T1000 (cell line): ENCODE measurements at regions not wholly inside any gene's neighbourhood (a gene's known extent, or its start where the extent isn't known, plus 50 kb on each side); places are given as distances from the start of the nearest gene placed in this dataset.

Experiments used
- DNase-seq: peaks from one replicate; lab custom pipeline; 2025; ENCODE audit warnings: mixed read lengths; lab: John Stamatoyannopoulos, UW

GRCh38 chr4:13126976-13127910, 356.9 kb downstream of the RAB28 start:
- DNase-seq: no peak

- DNase-seq: no peak
Measured at GRCh38 chr4:13118633-13119032, 365.5 kb downstream of the RAB28 start.

GRCh38 chr4:13117185-13117584, 367.0 kb downstream of the RAB28 start:
- DNase-seq: no peak

GRCh38 chr4:13112030-13112429, 372.1 kb downstream of the RAB28 start:
- DNase-seq: no peak

- no peak for DNase-seq
Measured at GRCh38 chr4:13109536-13109935, 374.6 kb downstream of the RAB28 start.

GRCh38 chr4:13108096-13108495, 376.0 kb downstream of the RAB28 start:
- no peak for DNase-seq

GRCh38 chr4:13103382-13104015, 380.6 kb downstream of the RAB28 start:
- DNase-seq: no peak

- no peak for DNase-seq
Measured at GRCh38 chr4:13102092-13102742, 381.9 kb downstream of the RAB28 start.

GRCh38 chr4:13097971-13098370, 386.2 kb downstream of the RAB28 start:
- no peak for DNase-seq

GRCh38 chr4:13095722-13096121, 388.4 kb downstream of the RAB28 start:
- no peak for DNase-seq

GRCh38 chr4:13093170-13093569, 391.0 kb downstream of the RAB28 start:
- no peak for DNase-seq

- no peak for DNase-seq
Measured at GRCh38 chr4:13092702-13093101, 391.4 kb downstream of the RAB28 start.

GRCh38 chr4:13089659-13089998, 394.5 kb downstream of the RAB28 start:
- DNase-seq: no peak

GRCh38 chr4:13088726-13089658, 395.1 kb downstream of the RAB28 start:
- no peak for DNase-seq

GRCh38 chr4:13087041-13087440, 397.1 kb downstream of the RAB28 start:
- no peak for DNase-seq

- DNase-seq: no peak
Measured at GRCh38 chr4:13084210-13084609, 399.9 kb downstream of the RAB28 start.

- DNase-seq: no peak
Measured at GRCh38 chr4:13081830-13082229, 402.3 kb downstream of the RAB28 start.

- no peak for DNase-seq
Measured at GRCh38 chr4:13067077-13067476, 417.1 kb downstream of the RAB28 start.

- no peak for DNase-seq
Measured at GRCh38 chr4:13059019-13059418, 425.1 kb downstream of the RAB28 start.

- DNase-seq: no peak
Measured at GRCh38 chr4:13056630-13057189, 427.4 kb downstream of the RAB28 start.

- no peak for DNase-seq
Measured at GRCh38 chr4:13054420-13054970, 429.6 kb downstream of the RAB28 start.
